ENCODE measurements at regions not wholly inside any gene's neighbourhood (a gene's known extent, or its start where the extent isn't known, plus 50 kb on each side); places are given as distances from the start of the nearest gene placed in this dataset.

Small RNA genes lying in the stretch of these regions (small RNA-seq; reads per million reads assigned to genes)
- gene UBE2V1P10, result 0 reads per million in 4 donors

Measured in transverse colon (tissue), 4 donors.